Erythroblast (primary cell): ENCODE measurements at regions not wholly inside any gene's neighbourhood (a gene's known extent, or its start where the extent isn't known, plus 50 kb on each side); places are given as distances from the start of the nearest gene placed in this dataset.

ENCODE experiments used
- DNase-seq, 2 experiments: peaks; one replicate each; lab custom pipeline; 2025; lab: John Stamatoyannopoulos, UW
- GATA1 ChIP-seq: IDR thresholded peaks from 2 replicates; pipeline ENCODE4 v1.6.1; 2011; ENCODE audit warnings: low read depth, mild to moderate bottlenecking, control low read depth, low read length, moderate library complexity
- POLR2A ChIP-seq: IDR thresholded peaks from 2 replicates; pipeline ENCODE4 v1.6.1; 2011; ENCODE audit warnings: mild to moderate bottlenecking, low read length

- no peak for TF ChIP-seq POLR2A
- TF ChIP-seq GATA1 = no peak
- DNase-seq = no peak
These were observed 130.2 kb downstream of the IRS2 start for GRCh38 chr13:109656206-109656605.

GRCh38 chr13:109655611-109656010 lies 130.8 kb downstream of the IRS2 start:
- TF ChIP-seq GATA1 (no peak), POLR2A (no peak)
- DNase-seq = no peak

- no peak for DNase-seq
- TF ChIP-seq POLR2A (no peak), GATA1 (no peak)
These were observed 131.2 kb downstream of the IRS2 start for GRCh38 chr13:109655206-109655600.

- TF ChIP-seq POLR2A = no peak
- TF ChIP-seq GATA1 = no peak
- DNase-seq = no peak
These were observed 131.8 kb downstream of the IRS2 start for GRCh38 chr13:109654341-109655205.

- no peak for TF ChIP-seq POLR2A
- TF ChIP-seq GATA1 = no peak
- DNase-seq = no peak
These were observed 133.9 kb downstream of the IRS2 start for GRCh38 chr13:109652531-109652930.

GRCh38 chr13:109651854-109652253 lies 134.5 kb downstream of the IRS2 start:
- TF ChIP-seq GATA1 (no peak), POLR2A (no peak)
- DNase-seq = no peak

DNA sequence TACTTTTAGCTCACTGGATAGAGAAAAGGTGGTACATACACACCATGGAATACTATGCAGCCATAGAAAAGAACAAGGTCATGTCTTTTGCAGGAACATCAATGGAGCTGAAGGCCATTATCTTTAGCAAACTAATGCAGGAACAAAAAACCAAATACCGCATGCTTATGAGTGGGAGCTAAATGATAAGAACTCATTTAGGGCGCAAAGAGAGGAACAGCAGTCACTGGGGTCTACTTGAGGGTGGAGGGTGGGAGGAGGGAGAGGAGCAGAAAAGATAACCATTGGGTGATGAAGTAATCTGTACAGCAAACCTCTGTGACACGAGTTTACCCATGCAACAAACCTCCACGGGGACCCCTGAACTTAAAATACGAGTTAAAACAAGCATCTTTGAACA lies 135.1 kb downstream of the IRS2 start:
- DNase-seq = no peak
- TF ChIP-seq POLR2A (no peak), GATA1 (no peak)

DNA sequence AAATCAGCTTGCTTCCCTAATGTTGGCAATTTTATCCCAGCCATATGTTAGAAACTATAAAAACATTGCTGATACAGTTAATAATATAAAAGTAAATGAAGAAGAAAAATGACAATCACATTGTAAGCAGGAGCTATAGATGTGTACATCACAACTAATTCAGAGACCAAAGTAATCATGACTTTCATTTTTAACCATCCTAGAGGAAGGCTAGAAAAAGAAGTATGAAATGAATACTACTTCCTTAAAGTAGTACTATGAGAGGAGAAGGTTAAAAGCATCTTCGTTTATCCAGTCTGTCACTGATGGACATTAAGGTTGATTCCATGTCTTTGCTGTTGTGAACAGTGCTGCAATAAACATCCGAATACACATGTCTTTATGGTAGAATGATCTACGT lies 135.5 kb downstream of the IRS2 start:
- no peak for TF ChIP-seq GATA1
- TF ChIP-seq POLR2A = no peak
- no peak for DNase-seq

DNA sequence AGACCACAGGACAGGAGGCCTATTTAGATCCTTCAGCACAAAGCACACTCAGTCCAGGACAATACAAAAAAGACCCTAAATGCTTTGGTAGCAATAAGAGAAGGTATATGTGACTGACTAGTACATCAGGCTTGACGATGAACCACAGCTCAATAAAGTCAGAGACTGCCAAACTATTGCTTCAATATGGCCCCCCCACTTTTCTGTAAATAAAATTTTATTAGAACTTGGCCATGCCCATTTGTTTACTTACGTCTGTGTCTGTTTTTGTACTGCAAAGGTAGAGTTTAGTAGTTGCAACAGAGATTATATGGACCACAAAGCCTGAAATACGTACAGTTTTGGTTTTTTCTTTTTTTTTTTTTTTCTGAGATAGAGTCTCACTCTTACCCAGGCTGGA lies 136.7 kb downstream of the IRS2 start:
- no peak for DNase-seq
- TF ChIP-seq POLR2A (no peak), GATA1 (no peak)

DNA sequence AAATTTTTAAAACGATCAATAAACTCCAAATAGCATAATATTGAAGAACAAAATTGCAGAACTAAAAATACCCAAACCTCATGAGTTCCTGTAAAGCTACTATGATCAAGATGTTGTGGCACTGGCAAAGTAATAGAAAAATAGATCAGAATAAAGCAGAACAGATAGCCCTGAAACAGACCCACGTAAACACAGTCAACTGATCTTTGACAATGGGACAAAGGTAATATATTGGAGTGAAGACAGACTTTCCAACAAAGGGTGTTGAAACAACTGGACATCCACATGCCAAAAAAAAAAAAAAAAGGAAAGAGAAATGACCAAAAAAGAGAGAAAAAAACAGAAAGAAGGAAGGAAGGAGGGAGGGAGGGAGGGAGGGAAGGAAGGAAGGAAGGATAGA lies 138.7 kb downstream of the IRS2 start:
- DNase-seq = no peak
- TF ChIP-seq POLR2A = no peak
- no peak for TF ChIP-seq GATA1

DNA sequence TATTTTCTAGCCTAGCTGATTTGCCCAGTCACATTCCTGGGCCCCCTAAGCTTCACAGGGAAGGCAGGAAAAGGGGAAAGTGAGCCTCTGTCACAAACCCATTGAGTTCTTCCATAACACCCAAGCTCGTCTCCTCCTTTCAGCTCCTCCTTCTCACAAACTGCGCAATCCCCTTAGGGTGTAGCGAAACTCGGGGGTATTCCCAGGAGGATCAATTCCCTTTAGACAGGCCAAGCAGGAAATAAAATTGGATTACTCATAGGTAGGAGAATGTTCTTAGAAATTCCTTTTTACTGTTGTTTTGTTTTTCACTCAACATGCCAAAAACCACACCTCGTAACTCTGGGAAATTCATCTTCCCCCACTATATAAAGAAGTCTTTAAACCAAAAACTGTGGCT lies 139.3 kb downstream of the IRS2 start:
- DNase-seq = no peak
- TF ChIP-seq GATA1 (no peak), POLR2A (no peak)

- no peak for DNase-seq
- no peak for TF ChIP-seq GATA1
- TF ChIP-seq POLR2A = no peak
These were observed 140.0 kb downstream of the IRS2 start for GRCh38 chr13:109646423-109646822.

- no peak for DNase-seq
- TF ChIP-seq GATA1 (no peak), POLR2A (no peak)
These were observed 140.6 kb downstream of the IRS2 start for GRCh38 chr13:109645831-109646230.

DNA sequence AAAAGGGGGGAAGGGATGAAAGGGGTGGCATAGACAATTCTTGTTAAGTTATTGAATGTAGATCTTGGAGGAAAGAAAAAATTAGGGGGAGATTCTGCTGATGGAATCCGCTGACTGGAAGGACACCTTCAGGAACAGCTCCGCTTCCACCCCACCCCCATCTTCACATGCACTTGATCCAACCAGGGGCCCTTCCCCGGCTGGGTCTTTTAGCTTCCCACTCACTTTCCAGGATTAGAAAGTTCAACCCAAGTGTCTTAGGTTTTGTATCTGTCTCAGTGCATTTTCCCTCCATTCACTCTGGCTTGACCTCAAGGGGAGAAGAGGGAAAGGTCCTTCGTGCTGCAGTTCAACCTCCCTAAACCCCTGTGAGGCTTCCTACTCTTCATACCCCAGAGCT lies 141.4 kb downstream of the IRS2 start:
- TF ChIP-seq GATA1 (no peak), POLR2A (no peak)
- no peak for DNase-seq
